C4-2B (cell line): ENCODE measurements at regions not wholly inside any gene's neighbourhood (a gene's known extent, or its start where the extent isn't known, plus 50 kb on each side); places are given as distances from the start of the nearest gene placed in this dataset.

ENCODE experiments used
- ZFX ChIP-seq: fragments of 450-650 bp; IDR thresholded peaks from 2 replicates; pipeline ENCODE4 v1.6.1; 2017
- TF ChIP-seq, protein P1 (sequence below): fragments of 450-650 bp; conservative IDR thresholded peaks from 2 replicates; pipeline ENCODE4 v1.5.1; 2017; ENCODE audit warnings: mild to moderate bottlenecking

DNA sequence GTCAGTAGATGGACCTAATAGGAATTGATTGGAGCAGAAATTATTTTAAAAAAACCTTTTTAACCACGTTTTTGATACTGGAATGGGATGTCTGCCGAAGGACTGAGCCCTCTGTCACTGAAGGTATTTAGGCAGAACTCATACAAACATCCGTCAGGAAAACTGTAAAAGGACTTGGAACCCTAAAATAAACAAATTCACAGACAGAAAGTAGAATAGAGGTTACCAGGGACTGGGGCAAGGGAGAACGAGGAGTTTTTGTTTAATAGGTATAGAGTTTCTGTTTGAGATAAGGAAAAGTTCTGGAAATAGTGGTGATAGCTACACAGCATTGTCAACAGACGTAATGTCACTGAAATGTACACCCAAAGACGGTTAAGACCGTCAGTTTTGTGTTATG is 105.5 kb downstream of the BCOR start:
- TF ChIP-seq, protein P1, sequence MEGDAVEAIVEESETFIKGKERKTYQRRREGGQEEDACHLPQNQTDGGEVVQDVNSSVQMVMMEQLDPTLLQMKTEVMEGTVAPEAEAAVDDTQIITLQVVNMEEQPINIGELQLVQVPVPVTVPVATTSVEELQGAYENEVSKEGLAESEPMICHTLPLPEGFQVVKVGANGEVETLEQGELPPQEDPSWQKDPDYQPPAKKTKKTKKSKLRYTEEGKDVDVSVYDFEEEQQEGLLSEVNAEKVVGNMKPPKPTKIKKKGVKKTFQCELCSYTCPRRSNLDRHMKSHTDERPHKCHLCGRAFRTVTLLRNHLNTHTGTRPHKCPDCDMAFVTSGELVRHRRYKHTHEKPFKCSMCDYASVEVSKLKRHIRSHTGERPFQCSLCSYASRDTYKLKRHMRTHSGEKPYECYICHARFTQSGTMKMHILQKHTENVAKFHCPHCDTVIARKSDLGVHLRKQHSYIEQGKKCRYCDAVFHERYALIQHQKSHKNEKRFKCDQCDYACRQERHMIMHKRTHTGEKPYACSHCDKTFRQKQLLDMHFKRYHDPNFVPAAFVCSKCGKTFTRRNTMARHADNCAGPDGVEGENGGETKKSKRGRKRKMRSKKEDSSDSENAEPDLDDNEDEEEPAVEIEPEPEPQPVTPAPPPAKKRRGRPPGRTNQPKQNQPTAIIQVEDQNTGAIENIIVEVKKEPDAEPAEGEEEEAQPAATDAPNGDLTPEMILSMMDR: no peak
- no peak for TF ChIP-seq ZFX
